BE2C (cell line): ENCODE measurements at regions not wholly inside any gene's neighbourhood (a gene's known extent, or its start where the extent isn't known, plus 50 kb on each side); places are given as distances from the start of the nearest gene placed in this dataset.

Experiments
- DNase-seq: peaks from one replicate; pipeline ENCODE4 v3.0.0-alpha.2; 2020
- H3K27me3 ChIP-seq: fragments of 250-450 bp; sonication (Bioruptor Pico); 2 replicates; pipeline ENCODE4 v1.5.1; 2020; ENCODE audit warnings: mild to moderate bottlenecking
- H3K36me3 ChIP-seq: fragments of 250-450 bp; sonication (Bioruptor Pico); 2 replicates; pipeline ENCODE4 v1.5.1; 2020; ENCODE audit warnings: mild to moderate bottlenecking
- H3K4me1 ChIP-seq: fragments of 250-450 bp; sonication (Bioruptor Pico); 2 replicates; pipeline ENCODE4 v1.5.1; 2020
- H3K4me3 ChIP-seq: 2 replicates; pipeline ENCODE4 v1.5.1; 2011; ENCODE audit warnings: low read depth, low read length
- H3K9me3 ChIP-seq: fragments of 250-450 bp; sonication (Bioruptor Pico); 2 replicates; pipeline ENCODE4 v1.5.1; 2020
- CTCF ChIP-seq: IDR thresholded peaks from 2 replicates; pipeline ENCODE4 v1.5.1; 2012; ENCODE audit warnings: mild to moderate bottlenecking, low read depth, low read length

- TF ChIP-seq CTCF: no peak
- Histone ChIP-seq H3K27me3 (no peaks in the 10 kb centered on the region), H3K4me1 (no peaks in the 10 kb centered on the region), H3K4me3 (no peak overlapping the region), H3K36me3 (no peaks in the 10 kb centered on the region), H3K9me3 (no peaks in the 10 kb centered on the region)
- no peak for DNase-seq
Observed at GRCh38 chr5:92514896-92515295, 1066.1 kb downstream of the NR2F1-AS1 start.

GRCh38 chr5:92513067-92513466 lies 1068.0 kb downstream of the NR2F1-AS1 start:
- Histone ChIP-seq H3K4me1 (no peaks in the 10 kb centered on the region), H3K27me3 (no peaks in the 10 kb centered on the region), H3K36me3 (no peaks in the 10 kb centered on the region), H3K9me3 (no peaks in the 10 kb centered on the region), H3K4me3 (no peak overlapping the region)
- no peak for DNase-seq
- TF ChIP-seq CTCF: no peak

GRCh38 chr5:92508271-92508670 lies 1072.7 kb downstream of the NR2F1-AS1 start:
- Histone ChIP-seq H3K36me3 (no peaks in the 10 kb centered on the region), H3K4me1 (no peaks in the 10 kb centered on the region), H3K9me3 (no peaks in the 10 kb centered on the region), H3K27me3 (no peaks in the 10 kb centered on the region), H3K4me3 (no peak overlapping the region)
- no peak for TF ChIP-seq CTCF
- no peak for DNase-seq

- H3K4me3 ChIP-seq: no peak overlapping the region
Observed at GRCh38 chr5:92505925-92506324, 1075.1 kb downstream of the NR2F1-AS1 start.

GRCh38 chr5:92505145-92505544 lies 1075.9 kb downstream of the NR2F1-AS1 start:
- Histone ChIP-seq H3K27me3 (no peaks in the 10 kb centered on the region), H3K4me1 (no peaks in the 10 kb centered on the region), H3K4me3 (no peak overlapping the region), H3K9me3 (no peaks in the 10 kb centered on the region), H3K36me3 (no peaks in the 10 kb centered on the region)
- TF ChIP-seq CTCF: no peak
- no peak for DNase-seq

More at GRCh38 chr5:92505925-92506324, 1075.1 kb downstream of the NR2F1-AS1 start:
- H3K9me3 ChIP-seq: no peaks in the 10 kb centered on the region
- no peak for TF ChIP-seq CTCF
- H3K4me1 ChIP-seq: no peaks in the 10 kb centered on the region
- H3K36me3 ChIP-seq: no peaks in the 10 kb centered on the region
- DNase-seq: no peak
- H3K27me3 ChIP-seq: no peaks in the 10 kb centered on the region

GRCh38 chr5:92504346-92504745 lies 1076.7 kb downstream of the NR2F1-AS1 start:
- no peak for DNase-seq
- no peak for TF ChIP-seq CTCF
- Histone ChIP-seq H3K36me3 (no peaks in the 10 kb centered on the region), H3K9me3 (no peaks in the 10 kb centered on the region), H3K4me1 (no peaks in the 10 kb centered on the region), H3K4me3 (no peak overlapping the region), H3K27me3 (no peaks in the 10 kb centered on the region)
